ENCODE measurements at regions not wholly inside any gene's neighbourhood (a gene's known extent, or its start where the extent isn't known, plus 50 kb on each side); places are given as distances from the start of the nearest gene placed in this dataset.
A peak's percentile ranks its signal among the peaks of the same experiment; 100 is the strongest.

- DNase-seq, result no peak
Observed at GRCh38 chr15:85847031-85847430, 52.3 kb upstream of the KLHL25 start.

DNA sequence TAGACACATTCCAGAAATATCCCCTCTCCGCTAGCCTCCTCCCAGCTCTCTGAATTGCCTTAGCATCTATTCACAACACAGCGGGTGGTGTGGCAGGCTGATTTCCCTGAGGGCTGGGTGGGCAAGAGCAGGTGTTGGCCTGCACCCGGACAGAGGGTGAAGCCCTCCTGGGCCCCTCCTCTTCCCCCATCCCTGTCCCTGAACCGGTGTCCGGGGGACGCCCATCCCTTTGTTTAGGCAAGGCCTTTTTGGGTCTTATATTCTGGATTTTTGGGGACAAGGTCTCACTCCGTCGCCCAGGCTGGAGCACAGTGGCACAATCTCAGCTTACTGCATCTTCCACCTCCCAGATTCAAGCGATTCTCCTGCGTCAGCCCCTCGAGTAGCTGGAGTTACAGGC lies 55.2 kb upstream of the KLHL25 start:
- DNase-seq, result no peak

DNA sequence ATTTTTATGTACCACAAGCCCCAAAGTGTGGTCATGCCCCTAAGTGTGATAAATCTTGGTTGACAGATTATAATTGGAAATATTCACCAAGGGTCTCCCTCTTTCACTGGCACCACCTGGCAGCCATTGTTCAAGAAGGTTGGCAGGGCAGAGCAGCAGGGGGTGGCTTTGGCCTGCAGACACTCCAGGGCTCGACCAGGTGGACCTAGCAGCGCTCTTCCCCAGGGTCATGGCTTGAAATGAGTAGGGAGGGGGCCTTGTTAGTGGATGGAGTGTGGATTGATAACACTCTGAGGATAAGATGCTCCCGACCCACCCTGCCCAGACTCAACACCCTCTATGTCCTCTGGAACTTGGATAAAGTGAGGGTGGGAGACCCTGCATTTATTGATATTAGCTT lies 58.2 kb upstream of the KLHL25 start:
- DNase-seq, result no peak

DNA sequence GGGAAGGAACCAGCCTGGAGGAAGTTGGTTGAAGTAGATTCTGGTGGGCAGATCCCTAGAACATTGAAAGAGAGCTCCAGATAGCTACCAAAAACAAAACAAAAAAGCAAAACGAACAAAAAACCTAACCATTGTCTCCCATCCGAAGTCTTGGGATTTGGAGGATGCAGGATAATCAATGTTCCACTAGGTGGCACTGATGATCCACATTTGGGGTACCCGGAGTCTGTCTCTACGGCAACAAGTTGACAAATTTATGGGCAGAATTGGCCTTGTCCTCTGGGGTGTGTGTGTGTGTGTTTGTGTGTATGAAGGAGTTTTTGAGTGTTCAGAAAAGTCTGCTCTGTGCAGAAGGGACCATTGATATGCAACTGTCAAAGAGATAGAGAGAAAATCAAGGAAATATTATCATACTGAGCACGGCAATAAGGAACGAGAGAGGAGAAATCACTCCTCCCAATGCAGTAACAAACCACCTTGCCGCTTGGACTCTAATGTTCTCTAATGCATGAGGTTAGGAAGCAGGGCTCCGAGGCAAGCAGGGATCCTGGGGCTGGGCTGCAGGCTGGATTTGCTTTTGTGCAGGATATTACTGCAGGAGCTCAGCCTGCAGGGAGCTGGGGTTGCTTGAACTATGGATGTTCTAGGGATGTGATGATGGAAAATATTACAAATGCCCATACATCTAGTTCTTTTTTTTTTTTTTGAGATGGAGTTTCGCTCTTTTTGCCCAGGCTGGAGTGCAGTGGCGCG lies 59.8 kb upstream of the KLHL25 start:
- DNase-seq, result peak; percentile 78

DNA sequence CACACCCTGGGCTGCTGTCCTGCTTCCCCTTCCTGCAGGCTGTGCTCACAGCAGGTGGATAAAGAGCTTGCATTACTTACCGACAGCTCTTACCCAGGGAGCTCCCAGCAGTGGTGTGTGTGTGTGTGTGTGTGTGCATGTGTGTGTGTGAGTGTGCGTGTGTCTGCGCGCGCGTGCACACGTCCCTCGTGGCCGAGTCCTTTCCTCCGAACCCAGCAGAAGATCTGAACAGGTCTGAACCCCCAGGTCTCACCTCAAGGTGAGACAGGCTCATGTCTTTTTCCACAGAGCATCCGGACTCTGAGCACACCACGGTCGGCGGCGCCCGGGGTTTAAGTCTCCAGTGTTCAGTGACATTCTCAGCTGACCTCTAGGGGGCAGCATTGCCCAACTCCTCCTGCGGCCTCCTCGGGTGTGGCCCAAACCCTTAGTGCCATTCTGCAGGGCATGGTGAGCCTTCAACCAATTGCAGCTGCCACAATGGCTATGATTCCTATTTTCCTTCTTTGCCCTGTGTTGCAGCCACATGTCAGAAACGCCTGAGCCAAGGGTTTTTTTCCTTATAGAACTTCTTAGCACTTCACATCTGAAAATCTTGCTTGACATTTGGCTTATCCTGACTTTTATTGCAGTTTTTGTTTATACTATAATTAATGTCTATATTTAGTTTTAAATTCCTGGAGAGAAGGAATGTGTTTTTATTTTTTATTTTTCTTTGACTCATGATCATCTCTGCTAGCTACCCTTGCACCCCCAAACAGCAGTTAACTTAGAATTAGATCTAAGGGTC lies 64.1 kb upstream of the KLHL25 start:
- DNase-seq, result peak; percentile 89

GRCh38 chr15:85859671-85860070 lies 64.9 kb upstream of the KLHL25 start:
- no peak for DNase-seq

DNA sequence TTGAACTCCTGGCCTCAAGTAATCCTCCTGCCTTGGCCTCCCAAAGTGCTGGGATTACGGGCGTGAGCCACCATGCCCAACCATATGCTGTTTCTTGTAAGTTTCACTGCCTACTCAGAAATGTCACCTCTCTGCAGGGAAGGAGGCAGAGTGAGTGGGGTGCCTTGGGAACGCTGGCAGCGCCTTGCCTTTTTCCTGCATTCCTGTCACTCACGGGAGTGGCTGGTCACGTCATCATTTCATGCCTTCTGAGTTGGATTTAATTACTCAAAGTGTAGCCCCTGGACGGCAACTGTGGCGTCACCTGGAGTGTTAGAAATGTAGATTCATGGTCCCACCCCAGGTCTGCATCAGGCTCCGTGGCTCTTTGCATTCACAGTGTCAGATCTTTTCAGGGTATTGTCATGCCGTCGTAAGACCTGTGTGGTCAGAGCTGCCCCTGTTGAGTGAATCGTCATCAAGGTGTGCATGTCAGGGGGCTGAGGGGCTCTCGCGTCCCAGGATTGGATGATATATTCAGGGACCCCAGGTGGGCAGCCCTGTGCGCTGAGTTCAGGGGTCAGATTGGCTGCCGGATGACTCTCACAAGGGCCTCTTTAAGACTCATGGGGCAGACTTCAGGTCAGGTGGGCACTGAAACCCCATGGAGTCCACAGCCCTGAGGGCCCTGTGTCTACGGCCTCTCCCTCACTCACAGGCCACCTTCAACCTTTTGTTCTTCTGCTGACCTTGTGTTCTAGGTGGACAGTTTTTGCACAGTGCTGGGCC lies 65.9 kb upstream of the KLHL25 start:
- DNase-seq, result no peak

DNA sequence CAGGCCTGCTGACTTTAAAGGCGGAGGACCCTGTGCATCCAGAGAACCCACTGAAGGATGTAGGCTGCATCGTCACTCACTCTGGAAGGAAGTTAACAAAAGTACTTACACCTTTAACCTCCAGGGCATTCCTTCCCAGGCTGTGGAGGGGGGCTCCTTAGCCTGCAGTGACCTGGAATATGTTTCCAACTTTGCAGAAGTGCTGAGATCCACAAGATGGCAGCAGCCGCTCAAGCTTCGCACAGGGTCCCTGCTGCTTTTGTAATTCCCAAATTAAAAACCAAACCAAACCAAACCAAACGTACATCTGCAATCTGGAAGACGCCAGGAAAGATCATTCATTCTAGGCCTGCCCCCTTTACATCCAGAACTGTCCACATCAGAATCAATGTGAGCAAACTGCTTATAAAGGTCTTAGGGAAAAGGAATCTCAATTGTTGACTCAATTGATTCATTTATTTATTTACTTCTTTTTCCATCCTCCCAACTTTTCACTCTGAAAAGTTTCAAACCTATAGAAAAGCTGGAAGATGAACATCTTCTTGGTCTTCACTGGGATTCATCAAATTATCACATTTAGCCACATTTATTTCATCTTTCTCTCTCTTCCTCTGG lies 70.5 kb upstream of the KLHL25 start:
- DNase-seq, result peak; percentile 39

- no peak for DNase-seq
Observed at GRCh38 chr15:85867250-85867649, 72.5 kb upstream of the KLHL25 start.

DNA sequence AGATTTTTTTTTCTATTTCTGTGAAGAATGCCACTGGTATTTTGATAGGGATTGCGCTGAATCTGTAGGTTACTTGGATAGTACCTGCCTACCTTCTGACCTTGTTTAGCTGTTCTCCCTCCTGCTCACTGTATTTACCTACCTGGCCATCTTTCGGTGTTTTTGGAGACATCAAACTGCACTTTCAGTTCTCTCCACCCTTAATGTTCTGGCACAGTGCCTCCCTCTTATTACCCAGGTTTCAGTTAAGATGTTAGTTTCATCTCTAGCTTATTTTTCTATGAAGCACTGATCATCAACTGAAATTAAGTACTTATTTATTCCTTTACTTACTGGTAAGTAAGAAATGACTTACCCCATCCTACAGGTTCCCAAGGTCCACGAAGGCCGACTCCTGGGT lies 74.4 kb upstream of the KLHL25 start:
- no peak for DNase-seq

DNA sequence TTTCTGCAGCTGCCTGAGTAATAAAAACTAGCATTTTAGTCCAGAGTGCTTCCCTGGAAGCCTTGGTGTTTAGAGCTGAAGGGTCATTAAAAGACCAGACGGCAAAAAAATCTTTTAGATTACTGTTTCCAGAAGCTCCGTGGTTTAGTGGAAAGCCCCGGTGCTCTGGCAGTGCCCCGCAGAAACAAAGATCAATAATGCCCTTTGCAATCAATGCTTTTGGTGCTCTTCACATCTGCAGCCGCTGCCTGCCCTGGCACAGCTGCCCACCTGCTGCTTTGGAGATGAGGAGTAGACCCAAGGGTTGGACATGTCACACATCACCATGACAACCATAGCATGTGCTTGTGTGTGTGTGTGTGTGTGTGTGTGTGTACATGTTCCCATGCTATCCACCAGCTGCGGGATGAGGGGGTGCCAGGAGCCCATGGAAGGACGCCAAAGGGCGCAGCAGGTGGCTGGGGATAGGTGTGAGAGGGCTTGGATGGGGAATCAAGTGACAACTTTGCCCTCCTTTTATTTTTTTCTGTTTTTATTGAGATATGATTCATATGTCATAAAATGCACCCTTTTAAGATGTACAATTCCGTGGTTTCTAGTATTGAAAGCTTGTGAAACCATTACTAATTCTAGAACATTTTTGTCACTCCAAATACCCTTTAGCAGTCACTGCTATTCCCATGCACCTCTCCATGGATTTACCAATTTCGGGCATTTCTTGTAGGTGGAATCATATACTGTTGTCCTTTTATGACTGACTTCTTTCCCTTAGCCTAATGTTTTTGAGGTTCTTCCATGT lies 75.7 kb upstream of the KLHL25 start:
- no peak for DNase-seq

- DNase-seq, result no peak
Observed at GRCh38 chr15:85871545-85871944, 76.8 kb upstream of the KLHL25 start.

- no peak for DNase-seq
Observed at GRCh38 chr15:85872125-85872524, 77.4 kb upstream of the KLHL25 start.

GRCh38 chr15:85874236-85874635 lies 79.5 kb upstream of the KLHL25 start:
- no peak for DNase-seq

DNA sequence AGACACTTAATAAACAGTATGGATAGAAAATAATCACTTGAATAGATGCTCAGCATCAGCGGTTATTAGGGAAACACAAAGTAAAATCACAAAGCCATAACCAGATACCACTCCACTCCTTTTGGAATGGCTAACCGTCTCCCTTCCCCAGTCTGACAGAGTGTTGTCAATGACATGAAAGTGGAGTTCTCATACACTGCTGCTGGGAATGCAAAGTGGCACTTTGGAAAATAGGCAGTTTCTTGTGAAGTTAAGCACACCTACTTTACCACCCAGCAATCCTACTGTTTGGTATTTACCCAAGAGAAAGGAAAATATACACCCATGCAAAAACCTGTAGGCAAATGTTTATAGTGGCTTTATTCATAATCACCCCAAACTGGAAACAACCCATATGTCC lies 81.0 kb upstream of the KLHL25 start:
- DNase-seq, result no peak

DNA sequence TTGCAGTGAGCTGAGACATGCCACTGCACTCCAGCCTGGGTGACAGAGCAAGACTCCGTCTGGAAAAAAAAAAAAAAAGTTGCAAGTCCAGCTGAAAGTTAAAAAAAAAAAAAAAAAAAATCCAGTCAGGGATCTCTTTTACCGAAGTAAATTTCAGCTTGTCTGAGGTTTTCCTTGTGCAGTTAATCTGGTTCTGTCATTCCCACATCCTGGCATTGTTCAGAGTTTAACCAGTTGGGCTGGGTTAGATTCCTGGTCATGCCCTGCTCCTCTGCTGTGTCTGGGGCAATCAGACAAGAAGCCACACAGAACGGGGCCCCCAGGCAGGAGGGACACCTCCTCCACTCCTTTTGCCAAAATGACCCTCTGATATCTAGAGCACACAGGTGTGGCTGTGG lies 84.1 kb upstream of the KLHL25 start:
- no peak for DNase-seq

DNA sequence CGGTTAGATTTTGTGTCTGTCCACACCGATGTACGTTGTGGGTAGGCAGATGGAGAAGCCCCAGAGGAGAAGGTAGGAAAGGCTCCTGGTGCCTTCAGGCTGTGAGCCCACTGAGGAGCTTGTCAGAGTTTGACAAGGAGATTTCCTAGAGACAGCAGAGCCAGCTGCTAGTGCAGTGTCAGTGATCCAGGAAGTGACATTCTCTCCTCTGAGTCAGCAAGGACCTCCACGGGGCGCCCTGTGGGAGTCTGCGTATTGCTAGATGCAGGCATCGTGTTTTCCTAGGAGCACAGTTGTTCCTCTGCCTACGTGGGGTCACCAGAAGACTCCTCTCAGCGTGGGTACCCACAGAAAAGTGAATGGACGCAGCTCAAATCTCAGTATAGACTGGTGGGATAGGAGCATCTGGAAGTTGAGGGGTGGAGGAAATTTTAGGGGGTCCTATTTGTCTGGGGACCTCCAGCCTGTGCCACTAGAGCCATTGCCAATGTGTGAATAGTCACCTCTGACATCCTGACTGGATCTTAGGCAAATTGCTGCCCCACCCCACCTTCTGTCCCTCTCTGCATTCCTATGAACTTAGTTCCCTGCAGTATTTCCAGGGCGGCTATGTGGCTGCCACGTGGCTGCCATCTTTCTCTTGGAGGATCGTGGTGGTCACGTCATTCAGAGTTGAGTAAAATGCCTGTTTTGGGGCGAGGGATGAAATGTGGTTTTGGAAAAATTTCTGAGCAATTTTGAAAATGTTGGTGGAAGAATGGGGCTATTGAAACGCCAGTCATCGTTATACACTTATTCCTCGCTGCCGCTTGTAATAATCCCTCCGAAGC lies 84.8 kb upstream of the KLHL25 start:
- no peak for DNase-seq

- no peak for DNase-seq
Observed at GRCh38 chr15:85880501-85881190, 85.9 kb upstream of the KLHL25 start.

DNA sequence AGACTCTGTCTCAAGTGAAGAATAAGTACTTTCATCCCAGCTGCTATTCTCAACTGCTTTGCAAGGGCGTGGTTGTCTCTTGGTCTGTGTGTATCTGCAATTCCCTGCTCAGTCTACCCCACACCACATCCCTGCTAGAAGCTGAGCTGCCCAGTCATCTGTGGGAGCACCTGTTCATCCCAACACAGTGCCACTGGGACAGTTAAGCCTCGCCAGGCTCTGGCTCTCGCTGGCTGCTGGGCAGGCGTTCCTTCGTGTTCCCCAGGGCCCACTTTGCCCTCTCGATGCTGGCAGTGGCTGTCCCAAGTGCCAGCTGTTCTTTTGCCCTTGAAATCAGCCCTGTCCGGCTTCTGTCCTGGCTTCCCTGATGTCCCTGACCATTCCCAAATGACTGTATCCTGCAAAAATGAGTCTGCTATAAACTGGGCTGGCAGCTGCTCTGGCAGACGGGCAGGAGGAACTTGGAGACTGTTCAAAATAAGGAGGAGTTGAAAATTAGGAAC lies 91.6 kb upstream of the KLHL25 start:
- DNase-seq, result no peak

GRCh38 chr15:85889956-85890619 lies 95.4 kb upstream of the KLHL25 start:
- DNase-seq, result no peak

Data from hematopoietic multipotent progenitor cell treated with erythropoietin and hydrocortisone succinate and interleukin-3 and kit ligand, for 6 days (in vitro differentiated cells).